ENCODE measurements at regions not wholly inside any gene's neighbourhood (a gene's known extent, or its start where the extent isn't known, plus 50 kb on each side); places are given as distances from the start of the nearest gene placed in this dataset.

GRCh38 chr5:130580264-130580663 lies 584.8 kb downstream of the HINT1 start (continued):
- TF ChIP-seq STAT6 (CRISPR knock-in tag; conservative IDR thresholded peaks at IDR 0.05; ENCODE audit: low read depth) = no peak
- TF ChIP-seq ZNF671 (CRISPR knock-in tag; IDR thresholded peaks at IDR 0.05) = no peak

DNA sequence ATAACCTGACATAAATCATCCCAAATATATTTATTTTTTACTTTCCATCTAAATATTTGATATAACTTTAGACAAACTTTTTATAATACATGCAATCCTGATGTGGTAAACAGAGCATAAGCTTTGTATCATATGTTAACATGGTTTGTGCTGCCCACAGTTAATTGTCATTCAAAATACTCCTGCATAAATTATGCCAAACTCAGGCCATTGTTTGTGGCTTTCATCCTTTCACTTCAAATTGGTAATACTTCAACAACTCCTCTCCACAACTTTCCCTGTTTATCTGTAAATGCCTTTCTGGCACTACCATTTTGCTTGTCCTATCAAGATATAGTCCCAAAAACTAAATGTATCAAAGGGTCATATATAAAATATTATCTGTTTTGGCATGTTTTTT lies 586.7 kb downstream of the HINT1 start:
- ATAC-seq = no peak; the same call in 1 of the 2 replicates
- ChIA-PET POLR2A (no interaction called here), CTCF (no interaction called here)
- Mint-ChIP-seq H3K36me3 (no peaks in the 10 kb centered on the region), H3K27ac (peak overlapping the region; percentile 83), H3K27me3 (ENCODE audit: low read depth) (no peaks in the 10 kb centered on the region), H3K4me1 (peaks cover 18% of the 10 kb centered on the region), H3K9me3 (no peaks in the 10 kb centered on the region), H3K4me3 (peak overlapping the region; percentile 20)
- no peak for DNase-seq (ENCODE audit: low spot score)
- TF ChIP-seq CDX4 (CRISPR knock-in tag; IDR thresholded peaks at IDR 0.05; ENCODE audit: borderline replicate concordance) = no peak
- TF ChIP-seq JUN (CRISPR knock-in tag; IDR thresholded peaks at IDR 0.05) = no peak
- no peak for TF ChIP-seq TCF7 (CRISPR knock-in tag; IDR thresholded peaks at IDR 0.05; ENCODE audit: low read depth)
- no peak for TF ChIP-seq NFATC4 (CRISPR knock-in tag; IDR thresholded peaks at IDR 0.05)
- TF ChIP-seq, protein P1, sequence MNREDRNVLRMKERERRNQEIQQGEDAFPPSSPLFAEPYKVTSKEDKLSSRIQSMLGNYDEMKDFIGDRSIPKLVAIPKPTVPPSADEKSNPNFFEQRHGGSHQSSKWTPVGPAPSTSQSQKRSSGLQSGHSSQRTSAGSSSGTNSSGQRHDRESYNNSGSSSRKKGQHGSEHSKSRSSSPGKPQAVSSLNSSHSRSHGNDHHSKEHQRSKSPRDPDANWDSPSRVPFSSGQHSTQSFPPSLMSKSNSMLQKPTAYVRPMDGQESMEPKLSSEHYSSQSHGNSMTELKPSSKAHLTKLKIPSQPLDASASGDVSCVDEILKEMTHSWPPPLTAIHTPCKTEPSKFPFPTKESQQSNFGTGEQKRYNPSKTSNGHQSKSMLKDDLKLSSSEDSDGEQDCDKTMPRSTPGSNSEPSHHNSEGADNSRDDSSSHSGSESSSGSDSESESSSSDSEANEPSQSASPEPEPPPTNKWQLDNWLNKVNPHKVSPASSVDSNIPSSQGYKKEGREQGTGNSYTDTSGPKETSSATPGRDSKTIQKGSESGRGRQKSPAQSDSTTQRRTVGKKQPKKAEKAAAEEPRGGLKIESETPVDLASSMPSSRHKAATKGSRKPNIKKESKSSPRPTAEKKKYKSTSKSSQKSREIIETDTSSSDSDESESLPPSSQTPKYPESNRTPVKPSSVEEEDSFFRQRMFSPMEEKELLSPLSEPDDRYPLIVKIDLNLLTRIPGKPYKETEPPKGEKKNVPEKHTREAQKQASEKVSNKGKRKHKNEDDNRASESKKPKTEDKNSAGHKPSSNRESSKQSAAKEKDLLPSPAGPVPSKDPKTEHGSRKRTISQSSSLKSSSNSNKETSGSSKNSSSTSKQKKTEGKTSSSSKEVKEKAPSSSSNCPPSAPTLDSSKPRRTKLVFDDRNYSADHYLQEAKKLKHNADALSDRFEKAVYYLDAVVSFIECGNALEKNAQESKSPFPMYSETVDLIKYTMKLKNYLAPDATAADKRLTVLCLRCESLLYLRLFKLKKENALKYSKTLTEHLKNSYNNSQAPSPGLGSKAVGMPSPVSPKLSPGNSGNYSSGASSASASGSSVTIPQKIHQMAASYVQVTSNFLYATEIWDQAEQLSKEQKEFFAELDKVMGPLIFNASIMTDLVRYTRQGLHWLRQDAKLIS (CRISPR knock-in tag; IDR thresholded peaks at IDR 0.05; ENCODE audit: borderline replicate concordance) = no peak
- no peak for TF ChIP-seq JAZF1 (CRISPR knock-in tag; IDR thresholded peaks at IDR 0.05)
- TF ChIP-seq USF2 (CRISPR knock-in tag; IDR thresholded peaks at IDR 0.05) = no peak
- TF ChIP-seq IRF1 (CRISPR knock-in tag; IDR thresholded peaks at IDR 0.05) = no peak
- TF ChIP-seq ZNF317 (CRISPR knock-in tag; IDR thresholded peaks at IDR 0.05; ENCODE audit: borderline replicate concordance, low read depth) = no peak
- no peak for TF ChIP-seq TEAD1 (CRISPR knock-in tag; IDR thresholded peaks at IDR 0.05)
- TF ChIP-seq CREM (CRISPR knock-in tag; IDR thresholded peaks at IDR 0.05) = no peak
- TF ChIP-seq OVOL2 (CRISPR knock-in tag; IDR thresholded peaks at IDR 0.05; ENCODE audit: borderline replicate concordance) = no peak
- TF ChIP-seq ETV6 (CRISPR knock-in tag; IDR thresholded peaks at IDR 0.05) = no peak
- TF ChIP-seq, protein P2, sequence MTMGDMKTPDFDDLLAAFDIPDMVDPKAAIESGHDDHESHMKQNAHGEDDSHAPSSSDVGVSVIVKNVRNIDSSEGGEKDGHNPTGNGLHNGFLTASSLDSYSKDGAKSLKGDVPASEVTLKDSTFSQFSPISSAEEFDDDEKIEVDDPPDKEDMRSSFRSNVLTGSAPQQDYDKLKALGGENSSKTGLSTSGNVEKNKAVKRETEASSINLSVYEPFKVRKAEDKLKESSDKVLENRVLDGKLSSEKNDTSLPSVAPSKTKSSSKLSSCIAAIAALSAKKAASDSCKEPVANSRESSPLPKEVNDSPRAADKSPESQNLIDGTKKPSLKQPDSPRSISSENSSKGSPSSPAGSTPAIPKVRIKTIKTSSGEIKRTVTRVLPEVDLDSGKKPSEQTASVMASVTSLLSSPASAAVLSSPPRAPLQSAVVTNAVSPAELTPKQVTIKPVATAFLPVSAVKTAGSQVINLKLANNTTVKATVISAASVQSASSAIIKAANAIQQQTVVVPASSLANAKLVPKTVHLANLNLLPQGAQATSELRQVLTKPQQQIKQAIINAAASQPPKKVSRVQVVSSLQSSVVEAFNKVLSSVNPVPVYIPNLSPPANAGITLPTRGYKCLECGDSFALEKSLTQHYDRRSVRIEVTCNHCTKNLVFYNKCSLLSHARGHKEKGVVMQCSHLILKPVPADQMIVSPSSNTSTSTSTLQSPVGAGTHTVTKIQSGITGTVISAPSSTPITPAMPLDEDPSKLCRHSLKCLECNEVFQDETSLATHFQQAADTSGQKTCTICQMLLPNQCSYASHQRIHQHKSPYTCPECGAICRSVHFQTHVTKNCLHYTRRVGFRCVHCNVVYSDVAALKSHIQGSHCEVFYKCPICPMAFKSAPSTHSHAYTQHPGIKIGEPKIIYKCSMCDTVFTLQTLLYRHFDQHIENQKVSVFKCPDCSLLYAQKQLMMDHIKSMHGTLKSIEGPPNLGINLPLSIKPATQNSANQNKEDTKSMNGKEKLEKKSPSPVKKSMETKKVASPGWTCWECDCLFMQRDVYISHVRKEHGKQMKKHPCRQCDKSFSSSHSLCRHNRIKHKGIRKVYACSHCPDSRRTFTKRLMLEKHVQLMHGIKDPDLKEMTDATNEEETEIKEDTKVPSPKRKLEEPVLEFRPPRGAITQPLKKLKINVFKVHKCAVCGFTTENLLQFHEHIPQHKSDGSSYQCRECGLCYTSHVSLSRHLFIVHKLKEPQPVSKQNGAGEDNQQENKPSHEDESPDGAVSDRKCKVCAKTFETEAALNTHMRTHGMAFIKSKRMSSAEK (CRISPR knock-in tag; IDR thresholded peaks at IDR 0.05; ENCODE audit: borderline replicate concordance) = no peak
- no peak for TF ChIP-seq ZMAT4 (CRISPR knock-in tag; IDR thresholded peaks at IDR 0.05)
- TF ChIP-seq TEAD4 (CRISPR knock-in tag; IDR thresholded peaks at IDR 0.05) = no peak
- no peak for TF ChIP-seq SMAD4 (CRISPR knock-in tag; IDR thresholded peaks at IDR 0.05)
- TF ChIP-seq PRRX2 (CRISPR knock-in tag; IDR thresholded peaks at IDR 0.05) = no peak
- no peak for TF ChIP-seq MLX (CRISPR knock-in tag; IDR thresholded peaks at IDR 0.05)
